HCT116 (cell line): ENCODE measurements at regions not wholly inside any gene's neighbourhood (a gene's known extent, or its start where the extent isn't known, plus 50 kb on each side); places are given as distances from the start of the nearest gene placed in this dataset.

ENCODE experiments used
- ATAC-seq: fragments of 200-7000 bp; cut with Tn5 transposase; 2 replicates; pipeline ENCODE4 v1.9.1; 2020; ENCODE audit warnings: mild to moderate bottlenecking, moderate library complexity
- BruUV-seq: library from RNA; stranded (reverse); fragments of 400-500 nt; replicated peaks from 2 replicates; lab custom pipeline; 2021; lab: Mats Ljungman, UMichigan
- CTCF ChIA-PET: fragments of 300-600 bp; sonication (Branson Sonifier 250); formaldehyde crosslinking; loops from one replicate; lab custom pipeline; 2021; ENCODE audit warnings: antibody characterized with exemption; lab: Charles Lee
- POLR2A ChIA-PET: fragments of 300-600, 350-600 bp; sonication (Branson Sonifier 250); formaldehyde crosslinking; loops from one replicate; lab custom pipeline; 2021; ENCODE audit warnings: antibody characterized with exemption; lab: Charles Lee
- RAD21 ChIA-PET, 2 experiments: fragments of 300-600 bp; sonication (Branson Sonifier 250); formaldehyde crosslinking; loops; one replicate each; lab custom pipeline; 2023; ENCODE audit warnings: low total read pairs in 2 of 2; ENCODE audit not compliant: uncharacterized antibody in 2 of 2, unreplicated experiment in 2 of 2, low non-redundant PET in 1 of 2; lab: Charles Lee
- DNase-seq: peaks from one replicate; pipeline ENCODE4 v3.0.0-alpha.2; 2010; ENCODE audit warnings: low read depth, low spot score
- H2AFZ ChIP-seq: fragments of 200-600 bp; shearing (Covaris generic), sonication (generic); 2 replicates; pipeline ENCODE4 v1.6.1; 2017; ENCODE audit warnings: low read depth, mixed run types, mixed read lengths, antibody characterized with exemption, low read length; ENCODE audit not compliant: poor library complexity, severe bottlenecking
- H3K27ac ChIP-seq: 2 replicates; pipeline ENCODE4 v1.5.1; 2012; ENCODE audit warnings: low read depth, low read length
- H3K27me3 ChIP-seq: fragments of 200-600 bp; sonication (generic); 2 replicates; pipeline ENCODE4 v1.6.1; 2016; ENCODE audit warnings: mixed run types, low read length, mixed read lengths; ENCODE audit not compliant: insufficient read depth
- H3K36me3 ChIP-seq, 2 experiments: fragments of 200-500 bp in 1 of 2; fragments of 200-600 bp in 1 of 2; sonication (Bioruptor generic) in 1 of 2; sonication (generic) in 1 of 2; 2 replicates each; pipeline versions ENCODE4 v1.5.1 to v1.6.1; 2014 to 2016; ENCODE audit warnings: low read length in 2 of 2, inconsistent platforms in 1 of 2, mixed read lengths in 1 of 2, mixed run types in 1 of 2; ENCODE audit not compliant: insufficient read depth in 2 of 2, control insufficient read depth in 1 of 2
- H3K4me1 ChIP-seq, 2 experiments: fragments of 200-600 bp in 1 of 2; sonication (generic) in 1 of 2; 2 replicates each; pipeline versions ENCODE4 v1.5.1 to v1.6.1; 2012 to 2017; ENCODE audit warnings: low read length in 2 of 2, inconsistent platforms in 1 of 2, mild to moderate bottlenecking in 1 of 2, mixed read lengths in 1 of 2, mixed run types in 1 of 2, moderate library complexity in 1 of 2; ENCODE audit not compliant: insufficient read depth in 2 of 2, control insufficient read depth in 1 of 2
- H3K4me2 ChIP-seq: fragments of 200-600 bp; sonication (generic); 2 replicates; pipeline ENCODE4 v1.6.1; 2017; ENCODE audit warnings: mixed run types, low read length, mixed read lengths
- H3K4me3 ChIP-seq, 2 experiments: fragments of 200-600 bp in 1 of 2; sonication (generic) in 1 of 2; replicated peaks in 1 of 2; 2 replicates each; pipeline ENCODE4 v1.5.1; 2011 to 2016; ENCODE audit warnings: low read length in 2 of 2, control low read depth in 1 of 2, low read depth in 1 of 2, mild to moderate bottlenecking in 1 of 2, mixed read lengths in 1 of 2, mixed run types in 1 of 2
- H3K79me2 ChIP-seq: fragments of 200-600 bp; sonication (generic); 2 replicates; pipeline ENCODE4 v1.6.1; 2017; ENCODE audit warnings: mild to moderate bottlenecking, mixed run types, low read length, moderate library complexity, mixed read lengths; ENCODE audit not compliant: insufficient read depth
- H3K9ac ChIP-seq: fragments of 200-600 bp; sonication (generic); 2 replicates; pipeline ENCODE4 v1.6.1; 2016; ENCODE audit warnings: low read length, mixed read lengths
- H3K9me2 ChIP-seq: fragments of 200-600 bp; sonication (generic), shearing (Covaris generic); 2 replicates; pipeline ENCODE4 v1.6.1; 2017; ENCODE audit warnings: mixed run types, mild to moderate bottlenecking, moderate library complexity; ENCODE audit not compliant: insufficient read depth
- H3K9me3 ChIP-seq, 2 experiments: fragments of 200-500 bp in 1 of 2; fragments of 200-600 bp in 1 of 2; sonication (Bioruptor generic) in 1 of 2; sonication (generic) in 1 of 2; 2 replicates each; pipeline ENCODE4 v1.6.1; 2014 to 2017; ENCODE audit warnings: low read length in 2 of 2, mixed read lengths in 2 of 2, inconsistent platforms in 1 of 2, low read depth in 1 of 2, mild to moderate bottlenecking in 1 of 2, mixed run types in 1 of 2, moderate library complexity in 1 of 2; ENCODE audit not compliant: control insufficient read depth in 1 of 2, insufficient read depth in 1 of 2
- H4K20me1 ChIP-seq: fragments of 200-600 bp; sonication (generic), shearing (Covaris generic); 2 replicates; pipeline ENCODE4 v1.6.1; 2017; ENCODE audit warnings: mixed run types, mild to moderate bottlenecking, moderate library complexity; ENCODE audit not compliant: insufficient read depth
- CBX3 ChIP-seq: IDR thresholded peaks from 2 replicates; pipeline ENCODE4 v1.6.1; 2012; ENCODE audit warnings: low read depth
- CEBPB ChIP-seq: IDR thresholded peaks from 2 replicates; pipeline ENCODE4 v1.6.1; 2012; ENCODE audit warnings: low read depth
- CTCF ChIP-seq, 3 experiments: fragments of 200-600 bp in 1 of 3; sonication (generic) in 1 of 3; IDR thresholded peaks in 2 of 3; conservative IDR thresholded peaks in 1 of 3; 2 replicates each; pipeline ENCODE4 v1.5.1; 2012 to 2017; ENCODE audit warnings: low read depth in 2 of 3, low read length in 2 of 3, antibody characterized with exemption in 1 of 3, borderline replicate concordance in 1 of 3, control low read depth in 1 of 3, mild to moderate bottlenecking in 1 of 3, mixed read lengths in 1 of 3, mixed run types in 1 of 3, moderate library complexity in 1 of 3; ENCODE audit not compliant: insufficient read depth in 1 of 3
- ELF1 ChIP-seq: IDR thresholded peaks from 2 replicates; pipeline ENCODE4 v1.6.1; 2012; ENCODE audit warnings: low read depth, borderline replicate concordance
- EZH2 ChIP-seq: fragments of 200-600 bp; sonication (generic); IDR thresholded peaks from 2 replicates; pipeline ENCODE4 v1.6.1; 2017; ENCODE audit warnings: antibody characterized with exemption, mixed run types
- FOSL1 ChIP-seq: IDR thresholded peaks from 2 replicates; pipeline ENCODE4 v1.6.1; 2012; ENCODE audit warnings: low read depth
- JUND ChIP-seq: IDR thresholded peaks from 2 replicates; pipeline ENCODE4 v1.6.1; 2012
- POLR2AphosphoS5 ChIP-seq: IDR thresholded peaks from 2 replicates; pipeline ENCODE4 v1.6.1; 2011; ENCODE audit warnings: mild to moderate bottlenecking, low read depth, low read length, moderate library complexity
- SIN3A ChIP-seq: IDR thresholded peaks from 2 replicates; pipeline ENCODE4 v1.6.1; 2012; ENCODE audit warnings: low read depth
- SP1 ChIP-seq: IDR thresholded peaks from 2 replicates; pipeline ENCODE4 v1.6.1; 2012; ENCODE audit warnings: low read depth
- YY1 ChIP-seq: IDR thresholded peaks from 2 replicates; pipeline ENCODE4 v1.6.1; 2011; ENCODE audit warnings: low read length, low read depth, moderate library complexity, mild to moderate bottlenecking; ENCODE audit not compliant: insufficient replicate concordance; ENCODE audit errors: extremely low read depth
- ZNF274 ChIP-seq: fragments of 200-500 bp; sonication (Bioruptor generic); IDR thresholded peaks from 2 replicates; pipeline ENCODE4 v1.6.1; 2014; ENCODE audit warnings: mild to moderate bottlenecking, low read depth, low read length, inconsistent platforms
- intact Hi-C: fragments of 100-400 bp; cut with micrococcal nuclease; formaldehyde crosslinking; loops from 2 replicates; pipeline ENCODE4 v1.10.0; 2022
- TF ChIP-seq, protein P1 (sequence below): IDR thresholded peaks from 2 replicates; pipeline ENCODE4 v1.6.1; 2012

DNA sequence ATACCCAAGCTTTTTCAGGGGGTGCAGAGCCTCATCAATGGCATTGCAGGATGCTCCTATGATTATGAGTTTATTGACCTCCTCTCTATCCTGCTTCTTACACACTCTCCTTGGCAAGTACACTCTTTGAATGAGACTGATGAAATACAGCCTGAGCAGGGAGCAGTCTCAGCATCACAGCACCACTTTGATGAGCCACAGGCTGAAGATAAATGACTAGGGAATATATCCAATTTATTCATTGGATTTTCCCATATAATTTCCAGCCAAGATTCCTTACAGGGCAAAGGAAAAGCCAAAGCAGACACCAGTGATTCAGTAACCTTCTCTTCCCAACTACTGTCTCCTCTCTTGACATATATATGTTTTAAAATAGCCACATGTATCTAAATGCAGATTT lies 79.2 kb downstream of the CASP12 start:
- ChIA-PET CTCF (no interaction called here), POLR2A (no interaction called here), RAD21 (no interaction called here)
- H3K9me2 ChIP-seq, result no peaks in the 10 kb centered on the region
- ATAC-seq (no peak), DNase-seq (no peak)
- H3K4me1 ChIP-seq, result no peaks in the 10 kb centered on the region
- H2AFZ ChIP-seq, result no peak overlapping the region
- intact Hi-C loops, result no loop called here
- no peaks in the 10 kb centered on the region for H3K79me2 ChIP-seq
- TF ChIP-seq, protein P1, sequence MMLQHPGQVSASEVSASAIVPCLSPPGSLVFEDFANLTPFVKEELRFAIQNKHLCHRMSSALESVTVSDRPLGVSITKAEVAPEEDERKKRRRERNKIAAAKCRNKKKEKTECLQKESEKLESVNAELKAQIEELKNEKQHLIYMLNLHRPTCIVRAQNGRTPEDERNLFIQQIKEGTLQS, result no peak
- TF ChIP-seq CEBPB, result no peak
- TF ChIP-seq FOSL1, result no peak
- no peak overlapping the region for H3K9ac ChIP-seq
- no peaks in the 10 kb centered on the region for H3K36me3 ChIP-seq
- H3K27ac ChIP-seq, result no peak overlapping the region
- no peak overlapping the region for H3K4me3 ChIP-seq
- H4K20me1 ChIP-seq, result no peaks in the 10 kb centered on the region
- no peak overlapping the region for H3K4me2 ChIP-seq
- no TSS peak for BruUV-seq
- no peaks in the 10 kb centered on the region for H3K9me3 ChIP-seq
- H3K27me3 ChIP-seq, result no peaks in the 10 kb centered on the region

GRCh38 chr11:104817973-104818372 lies 80.3 kb downstream of the CASP12 start:
- Histone ChIP-seq H3K4me2 (no peak overlapping the region), H3K27ac (no peak overlapping the region), H3K9me2 (no peaks in the 10 kb centered on the region), H3K4me3 (no peak overlapping the region), H2AFZ (no peak overlapping the region), H3K4me1 (no peaks in the 10 kb centered on the region), H3K36me3 (no peaks in the 10 kb centered on the region), H3K79me2 (no peaks in the 10 kb centered on the region), H3K9ac (no peak overlapping the region), H3K9me3 (no peaks in the 10 kb centered on the region), H4K20me1 (no peaks in the 10 kb centered on the region), H3K27me3 (no peaks in the 10 kb centered on the region)
- ChIA-PET POLR2A (no interaction called here), RAD21 (no interaction called here), CTCF (no interaction called here)
- intact Hi-C loops, result no loop called here
- ATAC-seq, result no peak
- no TSS peak for BruUV-seq
- no peak for DNase-seq
- TF ChIP-seq CEBPB, result no peak
- TF ChIP-seq CTCF (IDR thresholded peaks at IDR 0.05 in 2 of 3, conservative IDR thresholded peaks at IDR 0.05 in 1 of 3; ENCODE audit: borderline replicate concordance in 1 of 3, insufficient read depth in 1 of 3, low read depth in 2 of 3, low read length in 2 of 3), result no peak
- no peak for TF ChIP-seq FOSL1
- no peak for TF ChIP-seq SP1
- no peak for TF ChIP-seq SIN3A
- no peak for TF ChIP-seq ELF1
- TF ChIP-seq, protein P1, result no peak
- no peak for TF ChIP-seq JUND
- TF ChIP-seq EZH2, result no peak
- no peak for TF ChIP-seq YY1
- TF ChIP-seq ZNF274, result no peak
- no peak for TF ChIP-seq CBX3
- TF ChIP-seq POLR2AphosphoS5, result no peak
